NCI-H446 treated with DMSO at 0.1 percent for 48 hours (cell line): ENCODE measurements at regions not wholly inside any gene's neighbourhood (a gene's known extent, or its start where the extent isn't known, plus 50 kb on each side); places are given as distances from the start of the nearest gene placed in this dataset.
"Not testable (repeated sequence)": the region's sequence is repeated elsewhere in the genome, so short reads cannot be mapped to it uniquely, and the experiment has no call there.

Experiments used
- DNase-seq: peaks from one replicate; lab custom pipeline; 2025; lab: John Stamatoyannopoulos, UW

- DNase-seq, result no peak
These were observed 473.3 kb upstream of the PLXNA2 start for GRCh38 chr1:208717525-208717924.

- DNase-seq, result no peak
These were observed 478.4 kb upstream of the PLXNA2 start for GRCh38 chr1:208722592-208722991.

- DNase-seq, result no peak
These were observed 479.9 kb upstream of the PLXNA2 start for GRCh38 chr1:208724079-208724478.

- no peak for DNase-seq
These were observed 484.6 kb upstream of the PLXNA2 start for GRCh38 chr1:208728815-208729214.

GRCh38 chr1:208731981-208732821, 488.0 kb upstream of the PLXNA2 start:
- DNase-seq, result peak; percentile 65

- DNase-seq, result peak; percentile 53
These were observed 493.0 kb upstream of the PLXNA2 start for GRCh38 chr1:208737161-208737560.

GRCh38 chr1:208737922-208738321, 493.7 kb upstream of the PLXNA2 start:
- no peak for DNase-seq

- not testable (repeated sequence) for DNase-seq
These were observed 495.5 kb upstream of the PLXNA2 start for GRCh38 chr1:208739636-208740035.

GRCh38 chr1:208741296-208741695, 497.1 kb upstream of the PLXNA2 start:
- DNase-seq, result no peak

GRCh38 chr1:208743361-208743760, 499.2 kb upstream of the PLXNA2 start:
- no peak for DNase-seq

- no peak for DNase-seq
These were observed 503.8 kb upstream of the PLXNA2 start for GRCh38 chr1:208747979-208748378.

- DNase-seq, result no peak
These were observed 504.4 kb upstream of the PLXNA2 start for GRCh38 chr1:208748387-208749165.

GRCh38 chr1:208756339-208756981, 512.3 kb upstream of the PLXNA2 start:
- DNase-seq, result no peak

GRCh38 chr1:208757846-208758245, 513.7 kb upstream of the PLXNA2 start:
- DNase-seq, result no peak

- DNase-seq, result no peak
These were observed 515.1 kb upstream of the PLXNA2 start for GRCh38 chr1:208759255-208759654.

GRCh38 chr1:208763971-208764370, 519.8 kb upstream of the PLXNA2 start:
- DNase-seq, result no peak

GRCh38 chr1:208766832-208767231, 522.6 kb upstream of the PLXNA2 start:
- DNase-seq, result no peak

GRCh38 chr1:208767816-208768215, 523.6 kb upstream of the PLXNA2 start:
- DNase-seq, result no peak

GRCh38 chr1:208772891-208773290, 528.7 kb upstream of the PLXNA2 start:
- peak; percentile 59 for DNase-seq

- no peak for DNase-seq
These were observed 531.7 kb upstream of the PLXNA2 start for GRCh38 chr1:208775841-208776240.

GRCh38 chr1:208778417-208778816, 534.2 kb upstream of the PLXNA2 start:
- peak; percentile 67 for DNase-seq

- DNase-seq, result no peak
These were observed 537.3 kb upstream of the PLXNA2 start for GRCh38 chr1:208781391-208782045.
